HG02840 (cell line): ENCODE measurements at regions not wholly inside any gene's neighbourhood (a gene's known extent, or its start where the extent isn't known, plus 50 kb on each side); places are given as distances from the start of the nearest gene placed in this dataset.

Experiments used
- ATAC-seq: cut with Tn5 transposase; IDR thresholded peaks from one replicate; pipeline ENCODE4 v1.9.1; 2021; ENCODE audit warnings: mild to moderate bottlenecking, moderate library complexity, moderate number of reproducible peaks; ENCODE audit not compliant: unreplicated experiment, low FRiP score

DNA sequence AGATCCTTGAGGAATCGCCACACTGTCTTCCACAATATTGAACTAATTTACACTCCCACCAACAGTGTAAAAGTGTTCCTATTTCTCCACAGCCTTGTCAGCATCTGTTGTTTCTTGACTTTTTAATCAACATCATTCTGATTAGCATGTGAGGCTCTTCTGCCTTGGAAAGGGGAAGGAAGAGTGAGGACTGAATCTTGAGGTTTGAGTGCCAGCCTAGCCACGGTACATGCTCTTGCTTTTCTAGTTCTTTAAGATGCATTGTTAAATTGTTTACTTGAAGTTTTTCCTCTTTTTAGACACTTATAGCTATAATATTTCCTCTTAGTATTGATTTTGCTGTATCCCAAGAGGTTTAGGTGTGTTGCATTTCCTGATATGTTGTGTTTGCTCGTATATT lies 596.1 kb downstream of the OTOL1 start:
- ATAC-seq: no peak

GRCh38 chr3:162094301-162094700 lies 597.7 kb downstream of the OTOL1 start:
- ATAC-seq: no peak

DNA sequence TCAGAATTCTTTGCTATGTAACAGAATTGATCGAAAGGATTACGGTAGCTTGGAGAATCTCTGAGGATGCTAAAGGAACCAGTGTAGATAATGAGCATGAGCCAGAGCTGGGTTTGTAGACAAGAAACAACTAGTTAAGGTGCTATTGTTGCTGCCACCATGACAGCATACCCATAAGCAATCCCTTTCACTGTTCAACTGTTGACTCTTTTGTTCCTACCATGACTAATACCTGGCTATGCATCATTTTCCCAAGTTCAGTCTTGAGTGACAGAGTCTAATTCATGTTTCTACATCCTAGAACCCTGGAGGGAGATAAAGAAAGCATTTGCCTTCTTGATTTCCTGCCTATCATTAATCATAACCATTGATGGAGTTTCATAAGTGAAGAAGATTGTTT lies 600.3 kb downstream of the OTOL1 start:
- ATAC-seq: no peak

DNA sequence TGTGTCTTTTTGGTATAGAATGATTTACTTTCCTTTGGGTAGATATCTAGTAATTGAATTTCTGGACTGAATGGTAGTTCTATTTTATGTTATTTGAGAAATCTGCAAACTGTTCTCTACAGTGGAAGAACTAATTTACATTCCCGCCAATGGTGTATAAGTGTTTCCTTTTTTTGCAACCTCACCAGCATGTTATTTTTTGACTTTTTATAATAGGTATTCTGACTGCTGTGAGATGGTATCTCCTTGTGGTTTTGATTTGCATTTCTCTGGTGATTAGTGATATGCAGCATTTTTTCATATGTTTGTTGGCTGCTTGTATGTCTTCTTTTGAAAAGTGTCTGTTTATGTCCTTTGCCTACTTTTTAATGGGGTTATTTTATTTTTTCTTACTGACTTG lies 607.2 kb downstream of the OTOL1 start:
- no peak for ATAC-seq

DNA sequence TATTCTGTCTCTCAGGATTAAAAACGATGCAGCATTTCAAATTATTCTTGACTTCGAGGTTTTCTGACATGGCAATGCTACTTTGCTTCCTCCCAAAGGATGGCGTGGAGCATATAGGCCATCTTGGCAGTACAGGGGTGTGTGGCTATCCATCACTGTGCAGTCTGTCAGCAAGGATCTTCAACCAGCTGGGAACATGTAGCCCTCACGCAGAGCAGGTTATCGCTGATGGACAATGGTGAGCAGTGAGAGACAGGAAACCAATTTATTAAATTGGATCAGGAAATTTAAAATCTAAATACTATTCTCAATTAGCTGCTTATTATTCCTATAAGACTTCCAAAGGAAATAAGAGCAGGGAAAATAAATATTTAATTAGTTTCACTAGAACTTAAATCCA lies 615.3 kb downstream of the OTOL1 start:
- ATAC-seq: no peak

GRCh38 chr3:162112719-162113118 lies 616.1 kb downstream of the OTOL1 start:
- no peak for ATAC-seq

DNA sequence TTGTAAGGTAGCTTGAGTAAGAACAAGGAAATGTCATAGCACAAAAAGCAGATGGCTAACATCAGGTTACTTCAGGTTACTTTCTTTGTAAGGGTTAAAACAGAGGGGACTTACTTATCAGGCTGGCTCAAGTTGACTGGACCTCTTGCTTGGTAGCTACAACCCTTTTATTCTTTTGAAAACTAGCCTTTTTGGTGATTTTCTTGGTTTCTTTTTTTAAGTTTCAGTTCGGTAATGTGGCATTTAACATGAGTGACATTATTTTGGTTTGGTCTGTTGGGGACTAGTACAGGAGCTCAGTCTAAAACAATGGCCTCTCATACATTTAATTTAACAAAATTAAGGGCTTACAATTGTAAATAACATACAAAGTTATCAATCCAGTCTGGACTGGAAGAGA lies 621.4 kb downstream of the OTOL1 start:
- ATAC-seq: no peak

GRCh38 chr3:162119651-162120050 lies 623.0 kb downstream of the OTOL1 start:
- no peak for ATAC-seq

GRCh38 chr3:162122405-162122804 lies 625.8 kb downstream of the OTOL1 start:
- no peak for ATAC-seq

DNA sequence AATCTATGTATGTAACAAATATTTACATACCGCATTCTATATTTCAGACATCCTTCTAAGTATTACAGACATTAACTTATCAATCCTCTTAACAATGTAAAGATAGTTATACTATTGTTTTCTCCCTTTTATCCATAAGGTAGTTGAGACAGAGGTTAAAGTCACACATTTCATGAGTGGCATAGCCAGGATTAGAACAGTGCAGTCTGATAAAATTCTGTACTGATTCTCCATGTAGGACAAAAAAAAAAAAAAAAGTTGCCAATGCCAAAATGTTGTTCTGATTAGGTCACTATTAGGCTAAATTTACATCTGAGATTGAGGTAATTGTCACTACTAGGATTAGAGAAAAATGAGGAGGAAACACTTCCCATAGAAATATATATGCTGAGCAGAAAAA lies 629.2 kb downstream of the OTOL1 start:
- ATAC-seq: no peak

DNA sequence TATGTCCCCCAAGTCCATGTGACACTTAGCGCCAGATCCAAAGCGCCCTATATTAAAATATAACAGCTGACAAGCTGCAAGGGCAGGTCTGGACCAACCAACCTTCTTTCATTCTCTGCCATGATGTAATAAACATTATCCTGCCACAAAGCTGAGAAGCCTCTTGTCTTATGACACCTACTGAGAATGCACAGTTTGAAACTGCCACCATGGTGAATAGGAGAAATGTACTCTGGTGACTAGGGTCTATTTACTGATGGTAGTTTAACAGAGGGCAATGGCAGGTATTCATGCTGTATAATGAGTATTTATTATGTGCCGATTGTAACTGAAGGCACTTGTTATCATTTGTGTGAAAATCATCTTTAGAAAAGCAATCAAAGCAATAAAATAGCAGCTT lies 634.0 kb downstream of the OTOL1 start:
- ATAC-seq: no peak

- ATAC-seq: no peak
Observed at GRCh38 chr3:162132981-162133380, 636.4 kb downstream of the OTOL1 start.

- no peak for ATAC-seq
Observed at GRCh38 chr3:162134571-162134970, 638.0 kb downstream of the OTOL1 start.

DNA sequence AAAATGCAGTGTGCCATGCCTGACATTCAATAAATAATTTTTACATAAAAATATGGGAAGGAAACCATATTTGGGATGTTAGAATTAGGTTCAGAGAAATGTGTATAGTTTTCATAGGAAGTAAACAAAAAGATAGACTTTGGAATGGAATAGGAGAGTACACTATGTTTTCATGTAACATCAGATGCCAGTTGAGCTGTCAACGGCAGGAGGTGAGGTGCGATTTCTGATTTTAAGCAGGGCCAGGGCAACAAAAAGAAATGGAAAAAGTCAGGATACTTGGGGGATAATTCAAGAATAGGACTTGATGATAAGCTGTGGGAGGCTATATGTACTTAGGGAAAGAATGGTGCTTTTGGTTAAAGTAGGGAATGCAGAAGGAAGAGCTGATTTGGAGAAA lies 639.5 kb downstream of the OTOL1 start:
- ATAC-seq: no peak

- ATAC-seq: no peak
Observed at GRCh38 chr3:162138509-162138908, 641.9 kb downstream of the OTOL1 start.

DNA sequence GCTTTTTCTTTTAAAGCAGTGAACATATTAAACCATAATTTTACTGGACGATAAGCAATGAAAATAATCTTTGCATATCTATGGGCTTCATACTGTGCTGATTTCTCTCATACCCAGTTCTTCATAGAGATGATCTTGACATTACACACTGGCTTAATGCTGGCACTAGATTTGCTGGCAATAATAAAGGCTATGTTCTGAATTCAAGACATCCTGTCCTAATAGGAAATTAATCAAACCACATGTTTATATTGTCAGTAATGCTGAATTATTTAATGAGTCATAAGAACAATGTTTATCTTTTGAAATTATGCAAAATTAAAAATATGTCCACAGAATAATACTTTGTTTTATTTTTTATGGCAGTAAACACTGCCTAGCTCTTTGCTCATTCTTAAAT lies 643.2 kb downstream of the OTOL1 start:
- no peak for ATAC-seq

GRCh38 chr3:162141272-162141791 lies 644.7 kb downstream of the OTOL1 start:
- no peak for ATAC-seq

GRCh38 chr3:162142511-162142910 lies 645.9 kb downstream of the OTOL1 start:
- ATAC-seq: no peak

- ATAC-seq: no peak
Observed at GRCh38 chr3:162143180-162143579, 646.6 kb downstream of the OTOL1 start.

DNA sequence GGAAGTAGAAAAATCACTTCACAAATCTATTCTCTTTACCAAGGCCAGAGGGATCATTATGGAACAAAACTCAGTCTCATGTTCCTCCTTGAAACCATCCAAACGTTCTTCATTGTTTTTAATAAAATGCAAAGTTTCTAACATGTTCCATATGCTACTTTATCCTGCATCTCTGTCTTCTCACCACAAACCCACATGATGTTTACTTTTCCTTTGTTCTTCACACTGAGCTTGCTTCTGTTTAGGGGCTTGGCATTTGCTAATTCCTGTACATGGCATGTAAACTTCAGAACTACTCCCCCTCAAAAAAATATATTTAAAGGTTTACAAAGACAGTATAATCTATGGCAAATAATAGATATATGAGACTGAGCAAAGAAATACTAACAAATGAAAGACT lies 651.4 kb downstream of the OTOL1 start:
- no peak for ATAC-seq

DNA sequence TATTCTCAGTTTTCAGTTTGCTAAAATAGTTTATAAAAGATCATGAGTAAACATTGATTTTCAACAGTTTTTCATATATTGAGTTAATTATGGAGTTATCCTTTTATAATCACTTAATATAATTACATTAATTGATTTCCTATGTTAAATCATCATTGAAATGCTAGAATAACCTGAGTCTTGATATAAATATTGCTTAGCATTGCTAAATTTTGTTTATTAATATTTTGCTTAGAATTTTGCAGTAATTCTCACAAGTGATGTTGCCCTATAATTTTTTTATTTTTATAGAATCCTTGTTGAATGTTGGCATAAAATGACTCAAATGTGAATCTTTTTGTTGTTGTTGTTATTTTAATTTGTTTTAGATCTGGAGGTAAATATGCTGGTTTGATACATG lies 654.2 kb downstream of the OTOL1 start:
- ATAC-seq: no peak

- no peak for ATAC-seq
Observed at GRCh38 chr3:162152636-162153035, 656.0 kb downstream of the OTOL1 start.

- no peak for ATAC-seq
Observed at GRCh38 chr3:162161595-162161994, 665.0 kb downstream of the OTOL1 start.
